Psoas muscle (tissue), 7 donors: ENCODE measurements at regions not wholly inside any gene's neighbourhood (a gene's known extent, or its start where the extent isn't known, plus 50 kb on each side); places are given as distances from the start of the nearest gene placed in this dataset.
"Not testable (repeated sequence)": the region's sequence is repeated elsewhere in the genome, so short reads cannot be mapped to it uniquely, and the experiment has no call there.

Experiments
- ATAC-seq, 4 donors: fragments of 200-7000 bp; cut with Tn5 transposase; one replicate each; pipeline ENCODE4 v1.9.1; 2020; ENCODE audit warnings: moderate library complexity in 3 of 4, mild to moderate bottlenecking in 2 of 4
- DNase-seq, 2 donors: peaks; one replicate each; pipeline ENCODE4 v3.0.0-alpha.2; 2020
- H3K27ac ChIP-seq: fragments of 200-600 bp; one replicate; pipeline ENCODE4 v1.8.0; 2022
- H3K27me3 ChIP-seq, 3 donors: fragments of 200-600 bp in 1 of 3; one replicate each; pipeline versions ENCODE4 v1.6.1 to v1.8.0; 2013 to 2022; ENCODE audit warnings: low read length in 2 of 3, mild to moderate bottlenecking in 2 of 3, moderate library complexity in 1 of 3; ENCODE audit not compliant: insufficient read depth in 3 of 3
- H3K36me3 ChIP-seq, 2 donors: fragments of 200-600 bp in 1 of 2; one replicate each; pipeline versions ENCODE4 v1.6.1 to v1.8.0; 2013 to 2022; ENCODE audit warnings: low read depth in 1 of 2, mild to moderate bottlenecking in 1 of 2, moderate library complexity in 1 of 2; ENCODE audit not compliant: insufficient read depth in 1 of 2
- H3K4me1 ChIP-seq: fragments of 200-600 bp; one replicate; pipeline ENCODE4 v1.8.0; 2022
- H3K4me3 ChIP-seq: fragments of 200-600 bp; one replicate; pipeline ENCODE4 v1.8.0; 2022; ENCODE audit warnings: mild to moderate bottlenecking
- H3K9me3 ChIP-seq: fragments of 200-600 bp; one replicate; pipeline ENCODE4 v1.8.0; 2022
- CTCF ChIP-seq: fragments of 200-600 bp; IDR thresholded peaks from one replicate; pipeline ENCODE4 v1.8.0; 2022; ENCODE audit warnings: antibody characterized with exemption
- WGBS, 3 donors: extraction: QIAGEN DNeasy Blood & Tissue Kit; methylation state at CpG; one replicate each; pipeline versions ENCODE4 v1.1.6 to v1.1.7; 2013; 5-methylcytosine and 5-hydroxymethylcytosine counted together
- intact Hi-C, 2 donors: fragments of 100-400 bp; cut with DNase I; formaldehyde crosslinking; loops; one replicate each; pipeline versions ENCODE4 v1.11.0 to v1.14.2; 2022
- donor health status: healthy with polysubstance abuse.
- donor health status: DM: no; HTN: no; CAD: no; lungs with moderate emphysema.
- donor health status: Bipolar disorder and iron deficiency.
- donor health status: healthy.
- donor health status: DM: yes; HTN: yes; CAD: no.
- donor health status: DM: no; HTN: no; CAD: no.
- donor health status: DM: yes; HTN: yes; CAD: no.

GRCh38 chr5:57715296-57715695, 232.7 kb upstream of the ACTBL2 start:
- WGBS, 3 donors: 42 to 75% (median 45%) methylated on average over 2 of the region's 2 CpGs
- Histone ChIP-seq H3K4me3 (no peak overlapping the region), H3K36me3 (no peaks in the 10 kb centered on the region), H3K9me3 (no peaks in the 10 kb centered on the region), H3K27ac (no peak overlapping the region), H3K4me1 (no peaks in the 10 kb centered on the region), H3K27me3 (no peaks in the 10 kb centered on the region)
- no peak for TF ChIP-seq CTCF
- intact Hi-C loops: no loop called here
- DNase-seq (no peak), ATAC-seq (no peak)

GRCh38 chr5:57713535-57713934, 230.9 kb upstream of the ACTBL2 start:
- ATAC-seq, H3K9me3 ChIP-seq, H3K4me3 ChIP-seq, H3K27me3 ChIP-seq, DNase-seq, H3K4me1 ChIP-seq, intact Hi-C loops, H3K27ac ChIP-seq, H3K36me3 ChIP-seq: not testable (repeated sequence)
- WGBS, 3 donors: 85 to 92% (median 91%) methylated on average over 3 of the region's 3 CpGs

- Histone ChIP-seq H3K36me3 (no peaks in the 10 kb centered on the region), H3K4me3 (no peak overlapping the region), H3K27ac (no peak overlapping the region), H3K4me1 (no peaks in the 10 kb centered on the region), H3K27me3 (no peaks in the 10 kb centered on the region), H3K9me3 (peaks cover 4% of the 10 kb centered on the region)
- TF ChIP-seq CTCF: no peak
- ATAC-seq (no peak), DNase-seq (no peak)
- intact Hi-C loops: no loop called here
- WGBS, 3 donors: 76 to 86% (median 84%) methylated on average over 1 of the region's 1 CpG
Observed at GRCh38 chr5:57711946-57712345, 229.3 kb upstream of the ACTBL2 start.

DNA sequence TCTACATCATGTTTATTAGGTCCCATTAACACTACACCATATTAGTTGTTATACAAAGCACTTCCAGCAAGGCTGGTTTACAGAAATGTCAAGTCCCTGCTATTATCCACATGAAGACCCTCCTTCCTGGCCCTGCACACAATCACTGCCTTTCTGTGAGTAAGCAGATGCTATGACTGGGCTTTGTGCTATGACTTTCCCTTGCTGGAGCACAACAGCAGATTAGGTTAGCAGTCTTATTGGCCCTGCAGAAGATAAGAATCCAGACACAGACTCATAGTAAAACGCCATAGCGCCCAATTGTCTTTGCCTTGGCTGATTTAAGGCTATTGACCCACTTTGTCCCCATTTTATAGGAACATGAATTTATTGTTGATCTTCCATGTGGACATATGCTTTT, 228.9 kb upstream of the ACTBL2 start:
- Histone ChIP-seq H3K27ac (no peak overlapping the region), H3K4me3 (no peak overlapping the region), H3K4me1 (no peaks in the 10 kb centered on the region), H3K27me3 (no peaks in the 10 kb centered on the region), H3K36me3 (no peaks in the 10 kb centered on the region), H3K9me3 (peaks cover 4% of the 10 kb centered on the region)
- intact Hi-C loops: no loop called here
- WGBS, 3 donors: 75 to 96% (median 80%) methylated on average over 2 of the region's 2 CpGs
- DNase-seq (no peak), ATAC-seq (no peak)
- no peak for TF ChIP-seq CTCF

GRCh38 chr5:57710126-57710525, 227.5 kb upstream of the ACTBL2 start:
- Histone ChIP-seq H3K9me3 (peaks cover 4% of the 10 kb centered on the region), H3K4me1 (no peaks in the 10 kb centered on the region), H3K27ac (no peak overlapping the region), H3K36me3 (no peaks in the 10 kb centered on the region), H3K4me3 (no peak overlapping the region), H3K27me3 (no peaks in the 10 kb centered on the region)
- 69 to 85% (median 75%) methylated on average over 1 of the region's 1 CpG for WGBS, 3 donors
- no peak for DNase-seq
- intact Hi-C loops: no loop called here
- TF ChIP-seq CTCF: no peak
- no peak for ATAC-seq
